HG02970 (cell line): ENCODE measurements at regions not wholly inside any gene's neighbourhood (a gene's known extent, or its start where the extent isn't known, plus 50 kb on each side); places are given as distances from the start of the nearest gene placed in this dataset.
"Not testable (repeated sequence)": the region's sequence is repeated elsewhere in the genome, so short reads cannot be mapped to it uniquely, and the experiment has no call there.

Source experiments
- ATAC-seq: cut with Tn5 transposase; IDR thresholded peaks from one replicate; pipeline ENCODE4 v1.9.1; 2021; ENCODE audit warnings: mild to moderate bottlenecking, moderate library complexity, moderate number of reproducible peaks; ENCODE audit not compliant: unreplicated experiment, low FRiP score

GRCh38 chr6:153465050-153465449 lies 334.0 kb upstream of the RGS17 start:
- ATAC-seq = no peak

GRCh38 chr6:153449279-153449678 lies 318.2 kb upstream of the RGS17 start:
- no peak for ATAC-seq

GRCh38 chr6:153442749-153443148 lies 311.7 kb upstream of the RGS17 start:
- ATAC-seq = not testable (repeated sequence)

- ATAC-seq = no peak
Measured at GRCh38 chr6:153442096-153442495, 311.0 kb upstream of the RGS17 start.

GRCh38 chr6:153437193-153437592 lies 306.1 kb upstream of the RGS17 start:
- no peak for ATAC-seq

- no peak for ATAC-seq
Measured at GRCh38 chr6:153436351-153436750, 305.3 kb upstream of the RGS17 start.

GRCh38 chr6:153435787-153436186 lies 304.7 kb upstream of the RGS17 start:
- no peak for ATAC-seq

GRCh38 chr6:153425536-153425935 lies 294.5 kb upstream of the RGS17 start:
- no peak for ATAC-seq

- no peak for ATAC-seq
Measured at GRCh38 chr6:153424719-153425400, 293.8 kb upstream of the RGS17 start.

- ATAC-seq = no peak
Measured at GRCh38 chr6:153412519-153412918, 281.4 kb upstream of the RGS17 start.

- no peak for ATAC-seq
Measured at GRCh38 chr6:153411070-153411648, 280.1 kb upstream of the RGS17 start.

GRCh38 chr6:153405931-153406330 lies 274.8 kb upstream of the RGS17 start:
- no peak for ATAC-seq

- ATAC-seq = no peak
Measured at GRCh38 chr6:153401751-153402150, 270.7 kb upstream of the RGS17 start.

- ATAC-seq = no peak
Measured at GRCh38 chr6:153392156-153392555, 261.1 kb upstream of the RGS17 start.

GRCh38 chr6:153373869-153374268 lies 242.8 kb upstream of the RGS17 start:
- ATAC-seq = no peak

- ATAC-seq = no peak
Measured at GRCh38 chr6:153368131-153368530, 237.0 kb upstream of the RGS17 start.

- ATAC-seq = no peak
Measured at GRCh38 chr6:153367021-153367420, 235.9 kb upstream of the RGS17 start.

GRCh38 chr6:153357391-153357790 lies 226.3 kb upstream of the RGS17 start:
- ATAC-seq = no peak

- ATAC-seq = no peak
Measured at GRCh38 chr6:153340568-153340967, 209.5 kb upstream of the RGS17 start.

GRCh38 chr6:153334121-153334520 lies 203.0 kb upstream of the RGS17 start:
- ATAC-seq = no peak

- ATAC-seq = not testable (repeated sequence)
Measured at GRCh38 chr6:153331221-153331620, 200.1 kb upstream of the RGS17 start.

GRCh38 chr6:153328194-153328593 lies 197.1 kb upstream of the RGS17 start:
- no peak for ATAC-seq
